ENCODE measurements at regions not wholly inside any gene's neighbourhood (a gene's known extent, or its start where the extent isn't known, plus 50 kb on each side); places are given as distances from the start of the nearest gene placed in this dataset.

- TF ChIP-seq NFIC (IDR thresholded peaks at IDR 0.05) (no peak), TCF12 (IDR thresholded peaks at IDR 0.05; ENCODE audit: low read depth) (no peak), REST (IDR thresholded peaks at IDR 0.05; ENCODE audit: low read depth) (no peak), MAX (IDR thresholded peaks at IDR 0.05) (no peak), ZBTB7A (IDR thresholded peaks at IDR 0.05; ENCODE audit: low read depth) (no peak), FOXM1 (IDR thresholded peaks at IDR 0.05; ENCODE audit: borderline replicate concordance, low read depth) (no peak), EP300 (IDR thresholded peaks at IDR 0.05; ENCODE audit: borderline replicate concordance) (no peak), TAF1 (IDR thresholded peaks at IDR 0.05; ENCODE audit: low read depth) (no peak)
These were observed 142.9 kb upstream of the POU5F2 start for GRCh38 chr5:93884254-93884653.

GRCh38 chr5:93883459-93883858 is 142.1 kb upstream of the POU5F2 start:
- TF ChIP-seq CEBPB (IDR thresholded peaks at IDR 0.05) (no peak), REST (IDR thresholded peaks at IDR 0.05; ENCODE audit: low read depth) (no peak), ZBTB7A (IDR thresholded peaks at IDR 0.05; ENCODE audit: low read depth) (no peak), YY1 (IDR thresholded peaks at IDR 0.05; ENCODE audit: low read depth) (no peak), TEAD4 (IDR thresholded peaks at IDR 0.05) (no peak), RAD21 (IDR thresholded peaks at IDR 0.05; ENCODE audit: low read depth) (no peak), EGR1 (IDR thresholded peaks at IDR 0.05) (no peak), TCF12 (IDR thresholded peaks at IDR 0.05; ENCODE audit: low read depth) (no peak)

GRCh38 chr5:93875693-93876092 is 134.3 kb upstream of the POU5F2 start:
- TF ChIP-seq USF1 (IDR thresholded peaks at IDR 0.05) (no peak), YY1 (IDR thresholded peaks at IDR 0.05; ENCODE audit: low read depth) (no peak), NFIC (IDR thresholded peaks at IDR 0.05) (no peak), EP300 (IDR thresholded peaks at IDR 0.05; ENCODE audit: borderline replicate concordance) (no peak), MAX (IDR thresholded peaks at IDR 0.05) (no peak), TAF1 (IDR thresholded peaks at IDR 0.05; ENCODE audit: low read depth) (no peak), EGR1 (IDR thresholded peaks at IDR 0.05) (no peak), TEAD4 (IDR thresholded peaks at IDR 0.05) (no peak), CEBPB (IDR thresholded peaks at IDR 0.05) (no peak), TCF12 (IDR thresholded peaks at IDR 0.05; ENCODE audit: low read depth) (no peak), RAD21 (IDR thresholded peaks at IDR 0.05; ENCODE audit: low read depth) (no peak), FOXM1 (IDR thresholded peaks at IDR 0.05; ENCODE audit: borderline replicate concordance, low read depth) (no peak), ZBTB7A (IDR thresholded peaks at IDR 0.05; ENCODE audit: low read depth) (no peak), CREB1 (IDR thresholded peaks at IDR 0.05; ENCODE audit: low read depth) (no peak), REST (IDR thresholded peaks at IDR 0.05; ENCODE audit: low read depth) (no peak)

- TF ChIP-seq CREB1 (IDR thresholded peaks at IDR 0.05; ENCODE audit: low read depth), result no peak
- TF ChIP-seq CEBPB (IDR thresholded peaks at IDR 0.05), result no peak
- no peak for TF ChIP-seq MAX (IDR thresholded peaks at IDR 0.05)
- TF ChIP-seq USF1 (IDR thresholded peaks at IDR 0.05), result no peak
- no peak for TF ChIP-seq RAD21 (IDR thresholded peaks at IDR 0.05; ENCODE audit: low read depth)
- no peak for TF ChIP-seq TAF1 (IDR thresholded peaks at IDR 0.05; ENCODE audit: low read depth)
- TF ChIP-seq TCF12 (IDR thresholded peaks at IDR 0.05; ENCODE audit: low read depth), result no peak
- no peak for TF ChIP-seq NFIC (IDR thresholded peaks at IDR 0.05)
- TF ChIP-seq EGR1 (IDR thresholded peaks at IDR 0.05), result no peak
- no peak for TF ChIP-seq YY1 (IDR thresholded peaks at IDR 0.05; ENCODE audit: low read depth)
- TF ChIP-seq REST (IDR thresholded peaks at IDR 0.05; ENCODE audit: low read depth), result no peak
- TF ChIP-seq FOXM1 (IDR thresholded peaks at IDR 0.05; ENCODE audit: borderline replicate concordance, low read depth), result no peak
These were observed 133.1 kb upstream of the POU5F2 start for GRCh38 chr5:93874491-93874890.
